ENCODE measurements at regions not wholly inside any gene's neighbourhood (a gene's known extent, or its start where the extent isn't known, plus 50 kb on each side); places are given as distances from the start of the nearest gene placed in this dataset.
"Not testable (repeated sequence)": the region's sequence is repeated elsewhere in the genome, so short reads cannot be mapped to it uniquely, and the experiment has no call there.

GRCh38 chr14:54010981-54011380, 54.4 kb upstream of the BMP4 start:
- no peak for DNase-seq (ENCODE audit: low spot score)
- no peak for FAIRE-seq

DNA sequence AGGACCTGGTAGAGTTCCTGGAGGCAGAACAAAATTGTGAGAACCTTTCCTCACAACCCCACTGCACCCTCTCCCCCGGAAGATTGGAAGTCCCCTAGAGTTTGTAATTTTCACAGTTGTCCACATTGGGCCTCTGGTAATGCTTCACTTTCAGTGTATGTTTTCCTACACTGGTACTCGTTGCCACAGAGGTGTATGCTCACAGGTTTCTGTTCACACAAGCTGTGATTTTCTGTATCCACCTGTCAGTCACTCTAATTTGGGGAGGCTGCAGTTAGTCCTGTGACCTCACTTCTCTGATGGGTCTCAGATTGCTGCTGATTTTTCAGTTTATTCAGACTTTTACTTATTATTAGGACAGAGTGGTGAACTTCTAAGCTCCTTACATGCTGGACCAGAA, 66.4 kb upstream of the BMP4 start:
- FAIRE-seq (no peak), DNase-seq (ENCODE audit: low spot score) (no peak)

DNA sequence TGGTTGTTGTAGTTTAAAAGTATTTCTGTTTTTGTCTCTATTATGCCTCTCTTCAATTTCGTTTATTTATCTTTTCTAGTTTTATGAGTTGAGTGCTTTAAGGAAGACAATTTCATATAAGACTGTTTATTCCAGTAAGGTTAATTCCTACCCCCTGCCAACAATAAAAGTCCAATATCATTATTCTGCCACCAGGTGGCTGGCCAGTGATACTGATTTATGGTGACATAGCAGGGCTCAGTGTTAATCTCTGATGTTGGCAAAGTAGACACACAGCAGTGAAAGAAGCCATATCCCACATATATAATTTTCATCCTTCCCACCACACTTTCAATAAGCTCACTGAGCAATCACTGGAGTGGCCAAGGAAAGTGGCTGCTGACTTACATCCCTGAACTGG, 69.0 kb upstream of the BMP4 start:
- FAIRE-seq (peak; percentile 35), DNase-seq (ENCODE audit: low spot score) (peak; percentile 53)

DNA sequence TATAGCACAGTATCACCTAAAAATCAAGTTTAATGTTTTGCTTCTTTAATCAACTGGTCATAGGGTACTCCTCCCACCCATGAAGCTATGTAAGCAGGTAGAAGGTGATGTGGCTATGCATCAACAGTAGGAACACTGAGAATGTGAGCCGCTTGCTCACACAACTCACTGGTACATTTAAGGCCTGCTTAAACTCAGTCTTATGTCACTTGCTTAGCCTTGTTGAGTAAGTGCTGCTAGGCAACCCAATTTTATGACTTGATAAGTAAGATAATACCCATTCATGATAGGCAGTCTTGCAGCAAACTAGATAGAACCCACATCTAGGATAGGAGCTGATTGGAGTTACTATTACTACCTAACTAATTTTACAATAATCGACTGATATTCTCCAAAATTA, 70.0 kb upstream of the BMP4 start:
- FAIRE-seq (peak; percentile 98), DNase-seq (ENCODE audit: low spot score) (no peak)

DNA sequence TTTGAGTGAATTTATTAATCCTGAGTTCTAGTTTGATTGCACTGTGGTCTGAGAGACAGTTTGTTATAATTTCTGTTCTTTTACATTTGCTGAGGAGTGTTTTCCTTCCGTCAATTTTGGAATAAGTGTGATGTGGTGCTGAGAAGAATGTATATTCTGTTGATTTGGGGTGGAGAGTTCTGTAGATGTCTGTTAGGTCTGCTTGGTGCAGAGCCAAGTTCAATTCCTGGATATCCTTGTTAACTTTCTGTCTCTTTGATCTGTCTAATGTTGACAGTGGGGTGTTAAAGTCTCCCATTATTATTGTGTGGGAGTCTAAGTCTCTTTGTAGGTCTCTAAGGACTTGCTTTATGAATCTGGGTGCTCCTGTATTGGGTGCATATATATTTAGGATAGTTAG, 74.4 kb upstream of the BMP4 start:
- FAIRE-seq; DNase-seq (ENCODE audit: low spot score): not testable (repeated sequence)

- DNase-seq (ENCODE audit: low spot score); FAIRE-seq: not testable (repeated sequence)
These were observed 76.7 kb upstream of the BMP4 start for GRCh38 chr14:54033285-54033684.

GRCh38 chr14:54038724-54039123, 82.1 kb upstream of the BMP4 start:
- DNase-seq (ENCODE audit: low spot score) = no peak
- FAIRE-seq = no peak

GRCh38 chr14:54039311-54039710, 82.7 kb upstream of the BMP4 start:
- no peak for FAIRE-seq
- no peak for DNase-seq (ENCODE audit: low spot score)

DNA sequence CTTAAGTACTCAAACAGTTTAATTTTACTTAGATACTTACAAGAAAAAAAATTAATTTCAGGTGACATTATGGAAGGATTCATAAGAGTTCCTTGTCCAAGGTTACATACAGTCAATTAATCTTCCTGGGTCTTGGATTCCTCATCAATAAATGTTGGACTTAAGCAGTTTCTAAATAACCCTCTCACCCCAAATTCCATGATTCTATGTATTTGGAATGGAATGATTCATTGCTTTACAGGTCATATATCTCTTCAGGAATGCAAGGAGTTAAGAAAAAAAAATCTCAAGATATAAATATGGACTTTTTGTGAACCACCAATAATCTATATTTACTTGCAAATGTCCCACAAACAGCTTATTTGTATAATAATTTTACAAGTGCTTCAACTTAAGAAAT, 84.2 kb upstream of the BMP4 start:
- DNase-seq (ENCODE audit: low spot score) = no peak
- no peak for FAIRE-seq

- no peak for FAIRE-seq
- DNase-seq (ENCODE audit: low spot score) = no peak
These were observed 89.6 kb upstream of the BMP4 start for GRCh38 chr14:54046250-54046649.

DNA sequence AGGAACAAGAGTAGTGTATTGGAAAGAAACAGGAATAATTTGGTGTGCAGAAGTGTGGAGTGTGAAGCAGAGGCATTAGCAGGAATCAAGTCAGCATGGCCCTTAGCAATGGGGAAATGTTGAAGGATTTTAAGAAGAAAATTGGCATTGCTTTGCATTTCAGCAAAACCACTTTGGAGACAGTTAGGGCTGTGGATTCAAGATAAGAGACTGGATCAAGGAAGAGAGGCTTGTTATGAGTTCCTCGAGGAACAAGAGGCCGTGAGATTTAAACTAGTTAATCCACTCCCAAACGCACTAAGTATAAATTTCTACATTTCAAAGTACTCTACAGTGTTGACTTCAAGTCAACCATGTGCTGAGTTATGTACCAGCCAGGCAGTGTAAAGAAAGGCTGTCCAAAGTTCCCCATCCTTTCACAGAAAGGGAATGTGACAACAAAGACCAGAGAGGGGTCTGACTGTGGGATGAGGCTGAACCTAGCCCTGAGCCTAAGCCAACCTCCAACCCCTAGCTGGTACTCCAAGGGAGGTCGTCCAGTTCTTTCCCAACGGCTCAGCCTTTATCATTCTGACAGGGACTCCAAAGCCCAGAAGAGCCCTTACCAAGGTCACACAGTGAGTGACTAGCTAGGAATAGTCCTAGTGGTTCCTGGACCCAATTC, 91.2 kb upstream of the BMP4 start:
- no peak for DNase-seq (ENCODE audit: low spot score)
- no peak for FAIRE-seq

GRCh38 chr14:54048311-54048710, 91.7 kb upstream of the BMP4 start:
- FAIRE-seq (no peak), DNase-seq (ENCODE audit: low spot score) (no peak)

GRCh38 chr14:54048736-54049135, 92.1 kb upstream of the BMP4 start:
- DNase-seq (ENCODE audit: low spot score) (no peak), FAIRE-seq (no peak)

DNA sequence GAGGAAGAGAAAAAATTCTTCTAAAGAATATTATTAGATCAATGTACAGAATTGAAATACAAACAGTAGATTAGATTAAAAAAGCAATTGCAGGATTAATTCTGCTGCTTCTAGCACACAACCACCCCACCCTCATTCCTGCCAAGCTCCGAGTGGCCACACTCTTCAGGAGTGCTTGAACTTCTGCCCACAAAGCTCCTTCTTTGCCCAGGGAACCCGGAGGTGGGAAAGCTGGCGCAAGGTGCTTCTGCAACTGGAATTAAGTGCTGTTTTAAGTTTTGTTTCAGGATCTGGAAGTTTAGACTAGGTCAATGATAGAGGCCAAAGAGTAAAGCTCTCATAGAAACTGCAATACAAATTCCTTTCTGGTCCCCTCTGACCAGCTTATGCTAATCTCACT, 94.1 kb upstream of the BMP4 start:
- no peak for DNase-seq (ENCODE audit: low spot score)
- FAIRE-seq = no peak

GRCh38 chr14:54052696-54053385, 96.2 kb upstream of the BMP4 start:
- FAIRE-seq = no peak
- no peak for DNase-seq (ENCODE audit: low spot score)

GRCh38 chr14:54053386-54053745, 96.7 kb upstream of the BMP4 start:
- FAIRE-seq (no peak), DNase-seq (ENCODE audit: low spot score) (no peak)

GRCh38 chr14:54058505-54058904, 101.9 kb upstream of the BMP4 start:
- DNase-seq (ENCODE audit: low spot score) (no peak), FAIRE-seq (no peak)

- FAIRE-seq = peak; percentile 73
- DNase-seq (ENCODE audit: low spot score) = no peak
These were observed 127.1 kb upstream of the BMP4 start for GRCh38 chr14:54083549-54084239.

- DNase-seq (ENCODE audit: low spot score) (no peak), FAIRE-seq (no peak)
These were observed 128.7 kb upstream of the BMP4 start for GRCh38 chr14:54085232-54085761.

DNA sequence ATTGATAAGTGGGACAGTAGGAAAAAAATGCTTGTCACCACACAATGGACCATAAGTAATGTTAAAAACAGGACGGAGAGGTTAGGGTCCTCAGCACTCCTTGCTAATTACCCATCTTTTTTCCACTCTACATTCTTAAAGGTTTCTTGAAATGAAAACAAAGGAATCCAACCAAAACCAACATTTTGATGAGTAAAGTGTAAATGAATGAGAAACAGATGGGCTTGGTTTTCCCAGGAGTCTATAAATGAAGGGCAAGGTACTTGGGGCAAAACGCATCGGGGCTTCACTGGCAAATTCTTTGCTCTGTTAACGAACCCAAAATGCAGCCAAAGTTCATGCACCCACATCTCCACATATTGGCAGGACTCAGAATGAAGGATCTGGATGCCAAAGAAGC, 129.2 kb upstream of the BMP4 start:
- peak; percentile 32 for FAIRE-seq
- no peak for DNase-seq (ENCODE audit: low spot score)

- FAIRE-seq (no peak), DNase-seq (ENCODE audit: low spot score) (no peak)
These were observed 130.1 kb upstream of the BMP4 start for GRCh38 chr14:54086767-54087166.

GRCh38 chr14:54087376-54087775, 130.8 kb upstream of the BMP4 start:
- FAIRE-seq (no peak), DNase-seq (ENCODE audit: low spot score) (no peak)
